Rectal smooth muscle tissue (tissue), 1 donor: ENCODE measurements at regions not wholly inside any gene's neighbourhood (a gene's known extent, or its start where the extent isn't known, plus 50 kb on each side); places are given as distances from the start of the nearest gene placed in this dataset.

Experiments used
- H3K27ac ChIP-seq: one replicate; pipeline ENCODE4 v1.7.0; 2013; ENCODE audit warnings: low read depth, low read length, inconsistent platforms
- H3K27me3 ChIP-seq: one replicate; pipeline ENCODE4 v1.7.0; 2013; ENCODE audit warnings: low read length; ENCODE audit not compliant: control insufficient read depth, insufficient read depth
- H3K36me3 ChIP-seq: one replicate; pipeline ENCODE4 v1.7.0; 2013; ENCODE audit warnings: low read length; ENCODE audit not compliant: control insufficient read depth, insufficient read depth
- H3K4me1 ChIP-seq: one replicate; pipeline ENCODE4 v1.7.0; 2013; ENCODE audit warnings: low read length; ENCODE audit not compliant: control insufficient read depth, insufficient read depth
- H3K4me3 ChIP-seq: one replicate; pipeline ENCODE4 v1.7.0; 2013; ENCODE audit warnings: low read length
- H3K9ac ChIP-seq: one replicate; pipeline ENCODE4 v1.7.0; 2013; ENCODE audit warnings: low read length

DNA sequence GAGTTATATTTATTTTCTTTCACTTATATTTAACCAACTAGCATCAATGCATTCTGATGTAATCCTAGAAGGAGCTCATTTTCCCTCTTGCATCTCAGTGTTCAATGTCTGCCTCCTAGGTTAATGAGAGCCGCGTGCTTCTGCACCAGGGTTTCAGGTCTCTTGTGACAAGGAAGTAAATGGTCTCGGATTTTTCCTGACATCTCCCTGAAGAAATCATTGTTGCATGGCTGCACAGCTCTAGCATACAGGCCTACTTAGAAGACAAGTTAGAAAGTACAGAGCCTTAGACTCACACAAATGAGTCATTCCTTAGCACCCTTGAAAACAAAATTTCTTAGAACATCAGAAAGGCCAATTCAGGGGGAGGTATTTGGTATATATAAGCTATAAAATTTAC is 57.2 kb upstream of the KLF12 start:
- H3K36me3 ChIP-seq, result no peaks in the 10 kb centered on the region

GRCh38 chr13:74190999-74191398 is 56.8 kb upstream of the KLF12 start:
- Histone ChIP-seq H3K4me3 (no peak overlapping the region), H3K4me1 (no peaks in the 10 kb centered on the region), H3K9ac (no peak overlapping the region), H3K27ac (no peak overlapping the region), H3K27me3 (no peaks in the 10 kb centered on the region), H3K36me3 (no peaks in the 10 kb centered on the region)

More for the DNA sequence above, 57.2 kb upstream of the KLF12 start:
- H3K4me1 ChIP-seq, result no peaks in the 10 kb centered on the region
- no peak overlapping the region for H3K4me3 ChIP-seq
- no peak overlapping the region for H3K9ac ChIP-seq
- no peak overlapping the region for H3K27ac ChIP-seq
- H3K27me3 ChIP-seq, result no peaks in the 10 kb centered on the region

GRCh38 chr13:74187564-74187963 is 53.4 kb upstream of the KLF12 start:
- Histone ChIP-seq H3K36me3 (no peaks in the 10 kb centered on the region), H3K4me1 (no peaks in the 10 kb centered on the region), H3K27me3 (no peaks in the 10 kb centered on the region), H3K27ac (no peak overlapping the region), H3K4me3 (no peak overlapping the region), H3K9ac (no peak overlapping the region)

- Histone ChIP-seq H3K36me3 (no peaks in the 10 kb centered on the region), H3K9ac (no peak overlapping the region), H3K27ac (no peak overlapping the region), H3K4me3 (no peak overlapping the region), H3K4me1 (no peaks in the 10 kb centered on the region), H3K27me3 (no peaks in the 10 kb centered on the region)
Observed at GRCh38 chr13:74184283-74184682, 50.1 kb upstream of the KLF12 start.
